HG03342 (cell line): ENCODE measurements at regions not wholly inside any gene's neighbourhood (a gene's known extent, or its start where the extent isn't known, plus 50 kb on each side); places are given as distances from the start of the nearest gene placed in this dataset.

ENCODE experiments used
- ATAC-seq: cut with Tn5 transposase; IDR thresholded peaks from one replicate; pipeline ENCODE4 v1.9.1; 2021; ENCODE audit warnings: mild to moderate bottlenecking, moderate library complexity; ENCODE audit not compliant: unreplicated experiment

DNA sequence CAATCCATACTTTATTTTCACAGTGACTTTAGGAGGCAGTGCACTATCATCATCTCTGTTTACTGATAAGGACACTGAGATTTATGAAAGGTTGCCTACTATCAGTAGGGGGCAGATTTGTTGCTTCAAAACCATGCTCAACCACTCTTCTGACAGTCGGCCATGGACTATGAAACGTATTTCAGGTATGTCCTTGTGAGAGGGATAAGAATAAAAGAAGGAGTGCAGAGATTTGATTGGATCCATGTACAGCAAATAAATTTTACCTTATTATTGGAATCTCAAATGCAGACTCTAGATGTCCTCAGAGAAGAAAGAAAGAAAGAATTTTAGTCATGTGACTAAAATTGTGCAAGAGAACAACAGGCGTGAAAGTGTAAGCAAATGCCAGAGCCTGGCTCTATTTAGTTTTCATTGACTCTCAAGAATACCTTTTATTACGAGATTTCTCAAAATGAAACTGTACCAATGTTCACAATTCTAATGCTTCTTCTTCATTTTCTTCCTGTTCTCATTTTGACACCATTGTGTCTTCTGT, 296.6 kb upstream of the RASA1 start:
- ATAC-seq: peak; percentile 59

DNA sequence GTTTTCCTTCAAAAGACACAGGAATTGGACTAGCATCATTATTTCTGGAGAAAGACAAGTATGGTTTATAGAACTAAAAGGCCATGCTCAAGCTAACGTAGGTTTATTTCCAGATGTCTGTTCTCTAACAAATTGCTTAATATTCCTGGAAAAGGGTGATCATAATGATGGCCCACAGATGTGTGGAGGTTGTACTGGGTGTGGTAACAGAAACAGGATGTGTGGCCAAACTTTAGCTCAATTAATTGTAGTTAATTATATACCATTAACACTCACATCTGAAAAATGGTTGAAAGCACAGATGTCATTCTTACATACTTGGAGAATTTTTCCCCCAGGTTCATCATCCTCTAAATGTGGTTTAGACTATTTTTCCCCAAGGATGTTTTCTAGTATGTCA, 292.7 kb upstream of the RASA1 start:
- ATAC-seq: no peak

DNA sequence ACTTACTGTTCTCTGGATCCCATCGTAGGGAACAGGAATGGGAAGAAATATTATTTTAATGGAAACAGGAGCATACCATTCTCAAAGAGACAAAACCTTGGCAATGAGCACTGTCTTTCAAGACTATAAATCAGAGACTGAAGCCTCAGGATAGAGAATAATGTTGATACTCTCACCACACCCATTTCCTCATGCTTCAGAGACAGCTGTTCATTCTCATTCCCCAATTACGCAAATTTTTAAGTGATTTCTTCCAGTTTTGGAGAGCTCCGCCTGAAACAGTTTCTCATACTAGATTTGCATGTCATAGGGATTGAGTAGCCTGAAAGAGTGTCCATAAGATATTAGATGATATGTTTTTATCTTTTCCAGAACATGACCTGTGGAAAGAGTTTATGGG, 290.5 kb upstream of the RASA1 start:
- no peak for ATAC-seq

DNA sequence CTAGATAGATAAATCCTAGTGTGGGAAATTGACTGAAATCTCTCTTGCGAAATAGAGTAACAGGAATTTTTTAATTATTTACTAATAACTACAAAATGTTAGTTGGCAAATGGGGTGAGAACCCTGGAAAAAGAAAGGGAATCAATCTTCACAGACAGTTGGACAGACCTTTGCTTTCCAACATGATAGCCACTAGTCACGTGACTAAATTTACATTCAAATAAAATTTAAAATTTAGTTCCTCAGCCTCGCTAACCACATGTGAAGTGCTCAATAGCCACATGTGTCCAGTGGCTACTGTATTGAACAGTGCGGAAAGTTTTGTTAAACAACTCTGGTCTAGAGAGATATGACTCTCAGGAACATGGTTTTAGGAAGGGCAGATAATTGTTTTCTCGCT, 289.9 kb upstream of the RASA1 start:
- ATAC-seq: no peak

DNA sequence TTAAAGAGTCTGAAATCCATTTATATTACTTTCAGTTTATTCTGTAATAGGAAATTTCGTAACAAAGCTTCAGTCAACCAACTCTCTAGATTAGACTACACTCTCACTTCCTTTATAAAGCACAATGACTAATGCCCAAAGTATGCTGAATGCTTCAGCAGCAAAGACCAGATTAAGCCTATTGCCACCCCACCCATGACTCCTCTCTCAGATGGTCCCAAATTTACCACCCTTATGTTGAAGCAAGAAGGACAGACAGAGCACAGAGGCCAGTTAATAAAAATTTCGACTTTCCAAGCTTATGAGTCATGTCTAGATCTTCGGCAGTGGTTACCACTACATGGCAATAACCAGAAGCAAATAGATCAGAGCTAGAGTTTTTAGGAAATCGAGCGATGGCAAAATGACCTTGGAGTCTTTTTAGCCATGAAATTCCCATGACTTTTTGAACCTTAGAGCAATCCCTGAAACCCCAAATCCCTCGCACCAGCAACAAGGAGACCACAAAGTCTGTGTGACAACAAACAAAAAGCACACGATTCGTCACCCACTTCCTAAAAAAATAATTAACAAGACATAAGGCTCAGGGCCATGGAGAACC, 287.8 kb upstream of the RASA1 start:
- peak; percentile 62 for ATAC-seq

DNA sequence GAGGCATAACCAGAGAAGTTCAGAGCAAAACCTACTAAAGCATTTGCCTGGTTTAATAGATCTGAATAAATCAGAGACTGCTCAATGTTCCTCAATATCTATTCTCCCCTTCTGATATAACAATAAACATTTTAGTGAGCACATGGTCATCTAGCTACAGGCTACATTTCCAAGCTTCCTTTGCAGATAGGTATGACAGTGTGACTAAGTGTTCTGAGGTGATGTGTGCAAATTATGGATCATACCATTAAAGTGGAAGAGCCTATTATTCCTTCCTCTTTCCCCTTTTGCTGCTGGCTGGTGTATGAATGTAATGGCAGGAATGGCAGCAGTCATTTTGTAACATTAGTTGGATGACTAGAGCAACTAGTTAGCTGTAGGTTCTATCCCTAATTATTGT, 285.8 kb upstream of the RASA1 start:
- no peak for ATAC-seq

DNA sequence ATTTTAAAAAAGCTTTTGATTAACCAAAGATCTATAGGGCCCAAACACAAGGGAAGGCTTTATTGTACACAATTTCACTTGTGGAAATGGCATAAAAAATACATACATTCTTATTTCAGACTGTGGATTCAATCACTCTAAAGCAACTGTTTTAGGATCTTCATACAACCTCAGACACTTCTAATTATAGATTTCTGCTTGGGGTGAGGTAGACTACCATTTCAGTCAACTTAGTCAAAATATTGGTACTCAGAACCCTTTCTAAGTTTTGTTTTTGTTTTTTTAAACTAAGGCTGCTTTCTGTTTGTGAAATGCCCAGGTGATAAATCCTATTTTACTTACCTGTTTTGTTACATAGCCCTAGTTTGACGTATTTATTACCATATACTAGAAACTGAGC, 284.5 kb upstream of the RASA1 start:
- no peak for ATAC-seq

DNA sequence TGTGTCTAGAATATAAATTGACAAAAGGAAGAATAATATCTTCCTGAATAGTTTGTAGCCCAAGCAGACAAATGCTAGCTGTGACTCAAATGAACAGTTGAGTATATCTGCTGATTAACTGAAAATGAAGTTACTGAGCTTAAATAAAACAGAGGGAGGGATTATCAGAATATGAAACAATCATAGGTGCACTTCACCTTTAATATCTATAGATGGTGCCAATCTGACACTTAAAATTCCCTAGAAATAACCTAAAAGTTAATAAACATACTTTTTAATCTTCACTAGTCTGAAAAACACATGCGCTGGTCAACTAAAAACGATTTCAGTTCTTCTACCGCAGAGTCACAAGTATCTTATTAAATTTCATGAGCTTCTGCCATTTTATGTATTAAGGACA, 280.8 kb upstream of the RASA1 start:
- ATAC-seq: no peak

DNA sequence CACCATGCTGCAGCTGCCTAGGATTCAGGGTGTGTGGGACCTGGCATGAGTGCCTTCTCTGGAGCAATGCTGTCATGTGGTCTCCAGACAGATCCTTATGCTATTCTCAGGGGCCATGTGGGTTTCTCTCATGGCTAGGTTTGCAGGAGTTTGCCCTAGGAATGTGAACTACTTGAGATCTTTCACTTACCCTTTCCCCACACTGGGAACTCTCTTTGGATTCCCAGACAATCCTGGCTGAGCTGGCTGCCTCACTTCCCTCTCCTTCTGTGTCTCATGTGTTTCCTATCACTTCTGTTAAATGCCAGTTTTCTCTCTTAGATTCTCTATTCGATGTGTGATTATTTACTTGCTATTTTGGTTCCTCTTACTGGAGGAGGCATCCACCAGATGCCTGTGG, 270.2 kb upstream of the RASA1 start:
- no peak for ATAC-seq

DNA sequence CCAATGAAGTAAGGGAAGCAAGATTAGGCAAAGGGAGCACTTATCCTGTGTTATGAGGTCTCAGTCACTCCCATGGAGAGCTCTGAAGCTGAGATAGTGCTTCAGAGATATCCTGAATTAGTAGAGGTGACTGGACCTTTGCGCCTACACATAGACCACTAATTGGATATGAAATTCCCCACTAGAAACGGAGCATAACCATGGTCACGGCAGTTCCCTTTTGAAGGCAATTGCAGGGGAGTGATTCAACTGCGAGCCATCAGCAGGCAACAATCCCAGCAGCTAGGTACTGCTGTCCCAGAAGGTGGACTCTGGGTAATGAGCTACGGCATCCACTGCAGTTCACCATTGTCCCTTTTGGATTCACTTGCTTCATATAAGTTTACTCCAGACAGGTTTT, 267.7 kb upstream of the RASA1 start:
- ATAC-seq: no peak

DNA sequence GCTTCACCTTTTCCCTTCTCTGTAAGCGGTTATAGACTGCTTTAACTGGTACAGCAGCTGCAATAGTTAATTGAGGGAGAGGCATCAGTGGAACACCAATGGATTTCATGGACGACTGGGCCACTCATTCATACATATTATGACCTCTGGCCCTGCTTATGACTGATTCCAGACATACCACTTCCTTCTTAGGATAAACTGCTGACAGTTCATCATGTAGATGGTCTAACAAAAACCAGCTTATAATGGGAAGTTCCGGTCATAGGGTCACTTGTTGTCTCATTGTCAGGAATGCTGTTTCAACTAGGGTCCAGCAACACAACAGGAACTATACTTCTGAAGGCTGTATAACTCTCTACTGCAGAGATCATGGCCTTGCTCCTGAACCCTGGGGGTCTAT, 265.2 kb upstream of the RASA1 start:
- ATAC-seq: no peak

DNA sequence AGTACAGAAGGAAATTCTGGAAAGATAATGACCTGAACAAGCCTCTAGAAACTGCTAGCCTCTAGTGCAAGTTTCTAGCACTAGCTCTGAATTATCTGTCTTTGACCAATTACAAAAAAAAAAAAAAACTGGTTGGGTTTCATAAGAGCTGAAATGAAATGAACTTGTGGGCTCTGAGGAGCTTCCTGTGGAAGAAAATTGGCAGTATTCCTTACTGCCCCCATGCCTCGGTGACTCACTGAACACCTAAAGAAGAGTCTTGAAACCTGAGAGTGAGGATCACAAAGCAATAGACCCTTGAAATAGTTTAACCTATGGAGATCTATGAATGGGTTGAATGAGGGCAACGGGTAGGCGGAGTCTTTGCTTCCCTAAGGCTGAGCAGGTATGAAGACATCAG, 263.6 kb upstream of the RASA1 start:
- ATAC-seq: no peak

DNA sequence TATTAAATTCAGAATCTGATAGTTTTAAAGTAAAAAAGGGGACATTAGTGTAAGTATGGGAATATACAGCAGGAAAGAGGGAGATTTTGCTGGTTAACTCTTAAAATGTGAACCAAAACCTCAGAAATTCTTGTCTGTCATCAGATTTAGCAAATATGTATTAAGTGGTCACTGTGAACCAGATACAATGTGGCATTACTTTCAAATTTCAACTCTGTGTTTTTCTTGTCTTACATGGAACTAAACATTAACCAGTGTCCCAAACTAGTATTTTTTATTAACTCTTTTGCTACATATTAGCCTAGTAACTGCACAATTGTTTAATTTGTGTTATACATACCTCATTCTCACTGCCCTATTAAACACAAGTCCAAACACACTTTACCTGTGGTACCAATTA, 259.9 kb upstream of the RASA1 start:
- no peak for ATAC-seq

DNA sequence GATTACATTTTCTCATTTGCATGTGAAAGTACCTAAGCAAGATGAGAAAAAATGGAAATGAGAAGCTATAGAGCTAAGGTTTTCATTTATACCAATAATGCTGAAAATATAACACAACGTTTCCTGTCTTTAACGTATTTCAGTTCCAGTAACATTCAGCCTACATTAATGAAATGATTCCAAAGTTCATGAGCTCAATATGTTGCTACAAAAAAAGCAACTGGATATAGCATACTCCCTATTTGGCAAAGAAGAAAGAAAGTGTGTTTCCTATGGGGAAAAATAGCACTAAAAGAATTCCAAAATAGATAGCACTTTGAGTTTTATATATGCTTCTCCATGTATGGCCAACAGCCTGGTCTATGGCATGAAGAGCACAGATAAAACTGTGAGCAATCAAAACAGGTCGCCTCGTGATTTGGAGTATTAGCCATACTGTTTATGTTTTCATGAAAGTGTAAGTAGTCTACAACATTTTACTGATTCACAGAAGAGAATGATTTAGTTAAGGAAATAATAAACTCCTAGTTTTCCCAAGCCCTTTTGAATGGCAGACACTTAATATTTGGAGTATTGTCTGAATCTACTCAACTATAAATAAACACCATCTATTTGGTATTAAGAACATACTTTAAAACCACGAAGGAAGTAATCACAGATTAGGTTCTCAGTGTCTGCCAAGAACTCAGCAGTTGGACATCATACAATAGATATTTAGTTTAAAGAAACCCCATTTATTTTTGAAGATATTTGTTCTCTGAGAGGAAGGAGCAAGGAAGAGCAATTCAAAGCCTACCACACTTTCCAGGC, 258.7 kb upstream of the RASA1 start:
- ATAC-seq: no peak

DNA sequence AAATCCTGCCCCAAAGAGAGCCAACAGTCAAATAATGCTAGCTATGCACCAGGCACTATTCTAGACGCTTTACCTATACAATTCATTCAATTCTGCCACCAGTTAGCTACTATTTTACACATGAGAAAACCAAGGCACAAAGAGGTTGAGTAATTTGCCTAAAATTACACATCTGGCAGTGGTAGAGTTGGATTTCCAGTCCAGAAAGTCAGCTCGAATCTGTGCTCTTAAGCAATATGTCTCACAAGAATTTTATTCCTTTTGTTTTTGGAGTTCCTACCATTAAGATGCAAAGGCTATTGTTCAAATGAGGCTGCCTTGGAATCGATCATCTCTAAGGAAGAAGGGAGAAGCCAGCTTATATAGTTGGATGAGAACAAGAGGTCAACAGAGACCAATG, 256.9 kb upstream of the RASA1 start:
- ATAC-seq: no peak

DNA sequence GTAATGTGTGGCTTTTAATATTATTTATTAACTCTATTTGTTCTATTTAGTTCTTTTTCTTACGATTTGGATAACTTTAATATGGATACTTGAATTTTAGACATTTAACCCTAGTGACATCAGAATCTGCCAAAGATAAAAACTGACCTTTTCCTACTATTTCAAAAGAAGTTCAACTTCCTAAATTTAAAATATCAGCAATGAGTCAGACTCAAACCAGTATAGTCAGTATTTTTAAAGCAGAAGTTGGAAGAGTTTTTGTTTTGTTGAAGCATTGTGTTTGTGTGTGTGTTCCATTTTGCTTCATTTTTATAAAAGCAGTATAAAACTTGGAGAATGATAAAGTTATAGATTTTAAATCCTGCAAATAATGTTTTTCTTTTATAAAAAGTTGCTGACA, 251.8 kb upstream of the RASA1 start:
- no peak for ATAC-seq

DNA sequence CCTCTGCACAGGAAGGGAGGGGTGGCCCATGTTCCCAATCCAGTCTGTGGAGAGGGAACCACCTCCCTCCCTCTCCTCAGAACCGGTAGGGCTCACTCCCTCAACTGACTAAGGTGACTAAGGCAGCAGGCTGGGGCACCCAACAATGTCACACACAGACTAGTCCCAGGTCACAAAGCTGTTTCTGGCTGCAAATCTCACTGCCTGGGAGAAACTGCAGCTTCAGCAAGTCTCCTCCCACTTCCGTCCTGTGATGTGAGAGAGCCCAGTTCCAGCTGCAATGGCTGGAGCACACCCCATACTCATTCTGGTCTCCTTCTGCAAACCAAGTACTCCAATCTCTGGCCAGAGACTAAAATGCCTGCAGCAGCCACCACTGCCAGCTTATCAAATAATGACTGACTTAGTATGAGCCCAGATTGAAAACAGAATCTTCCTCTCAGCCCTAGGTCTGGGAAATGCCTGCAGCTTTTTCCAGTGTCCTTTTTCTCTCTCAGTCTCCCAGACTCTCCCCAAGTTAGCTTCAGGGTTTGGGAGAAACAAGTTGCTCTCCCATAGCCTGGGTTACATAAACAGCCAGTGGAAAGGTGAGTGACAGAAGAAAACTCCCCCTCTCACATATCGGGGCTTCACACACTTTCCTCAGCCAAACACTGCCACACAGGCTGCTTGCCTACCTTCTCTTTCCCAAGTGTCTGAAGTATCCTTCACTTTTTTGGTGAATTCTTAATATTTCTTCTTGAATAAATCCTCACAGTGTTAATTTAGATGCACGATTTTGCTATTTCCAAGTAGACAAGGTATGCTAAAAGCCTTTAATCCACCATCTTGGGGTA, 247.4 kb upstream of the RASA1 start:
- peak; percentile 92 for ATAC-seq

DNA sequence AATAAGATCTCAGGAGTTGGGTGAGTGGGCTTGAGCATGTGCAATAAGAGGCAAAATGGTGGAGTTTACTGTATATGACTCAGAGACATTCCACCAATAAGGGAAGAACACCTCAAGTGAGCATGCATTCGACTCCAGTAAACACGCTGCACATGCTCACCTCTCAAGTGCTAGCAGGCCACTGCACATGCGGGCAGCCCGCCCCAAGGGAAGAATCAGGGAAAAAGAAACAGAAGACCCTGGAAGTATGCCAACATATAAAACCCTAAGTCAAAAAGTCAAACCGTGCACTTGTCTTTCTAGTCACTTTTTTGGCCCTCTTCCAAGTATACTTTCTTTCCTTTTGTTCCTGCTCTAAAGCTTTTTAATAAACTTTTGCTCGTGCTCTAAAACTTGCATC, 245.3 kb upstream of the RASA1 start:
- no peak for ATAC-seq

DNA sequence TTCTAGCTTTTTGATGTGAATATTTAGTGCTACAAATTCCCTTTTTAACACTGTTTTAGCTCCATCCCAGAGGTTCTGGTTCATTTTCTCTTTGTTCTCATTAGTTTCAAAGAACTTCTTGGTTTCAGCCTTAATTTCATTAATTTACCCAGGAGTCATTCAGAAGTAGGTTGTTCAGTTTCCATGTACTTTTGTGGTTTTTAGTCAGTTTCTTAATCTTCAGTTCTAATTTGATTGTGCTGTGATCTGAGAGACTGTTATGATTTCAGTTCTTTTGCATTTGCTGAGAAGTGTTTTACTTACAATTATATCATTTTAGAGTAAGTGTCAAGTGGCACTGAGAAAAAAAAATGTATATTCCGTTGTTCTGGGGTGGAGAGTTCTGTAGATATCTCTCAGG, 240.1 kb upstream of the RASA1 start:
- ATAC-seq: no peak

DNA sequence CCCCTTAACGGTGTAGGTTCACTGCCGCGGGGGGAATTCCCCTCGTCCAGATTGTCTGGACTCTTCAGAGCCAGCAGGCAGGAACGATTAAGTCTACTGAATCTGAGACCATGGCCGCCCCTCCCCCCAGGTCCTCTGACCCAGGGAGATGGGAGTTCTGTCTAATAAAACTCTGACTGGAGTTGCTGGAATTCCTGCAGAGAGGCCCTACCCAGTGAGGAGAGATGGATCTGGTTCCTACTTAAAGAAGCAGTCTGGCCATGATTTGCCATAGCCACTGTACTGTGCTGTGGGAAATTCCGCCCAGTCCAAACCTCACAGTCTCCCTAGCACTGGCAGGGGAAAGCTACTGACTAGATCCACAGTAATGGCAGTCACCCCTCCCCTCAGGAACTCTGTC, 237.7 kb upstream of the RASA1 start:
- ATAC-seq: no peak

DNA sequence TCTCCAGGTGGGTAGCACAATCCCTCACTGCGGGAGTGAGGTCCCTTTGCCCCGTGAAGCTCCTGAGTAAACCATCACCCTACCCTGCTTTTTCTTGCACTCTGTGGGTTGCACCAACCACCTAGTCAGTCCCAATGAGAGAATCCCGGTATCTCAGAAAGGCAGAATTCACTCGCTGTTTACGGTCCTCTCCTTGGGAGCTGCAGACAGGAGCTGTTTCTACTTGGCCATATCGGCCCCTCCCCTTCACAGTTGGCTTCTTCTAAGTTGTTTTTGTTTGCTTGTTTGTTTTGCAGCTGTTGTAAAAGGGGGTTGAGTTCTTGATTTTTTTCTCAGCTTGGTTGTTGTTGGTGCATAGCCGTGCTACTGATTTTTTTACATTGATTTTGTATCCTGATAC, 237.0 kb upstream of the RASA1 start:
- no peak for ATAC-seq

DNA sequence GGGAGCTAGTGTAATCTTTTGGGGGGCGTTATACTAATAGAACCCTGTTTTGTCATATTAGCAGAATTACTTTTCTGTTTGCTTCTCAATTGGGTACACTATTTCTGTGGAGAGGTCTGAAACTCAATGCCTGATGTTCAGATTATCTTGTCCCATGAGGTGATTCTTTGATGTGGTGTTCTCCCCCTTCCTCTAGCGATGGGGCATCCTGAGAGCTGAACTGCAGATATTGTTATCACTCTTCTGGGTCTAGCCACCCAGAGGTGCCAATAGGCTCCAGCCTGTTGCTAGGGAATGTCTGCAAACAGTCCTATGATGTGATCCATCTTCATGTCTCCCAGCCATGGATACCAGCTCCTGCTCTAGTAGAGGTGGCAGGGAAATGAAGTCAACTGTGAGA, 233.1 kb upstream of the RASA1 start:
- ATAC-seq: no peak
